Stimulated activated effector memory CD8-positive, alpha-beta T cell treated with anti-CD3 and anti-CD28 coated beads, Interleukin-12 subunit alpha, Interleukin-12 subunit beta, amount 100 ng/mL, for 72 hours (primary cell): ENCODE measurements at regions not wholly inside any gene's neighbourhood (a gene's known extent, or its start where the extent isn't known, plus 50 kb on each side); places are given as distances from the start of the nearest gene placed in this dataset.
A peak's percentile ranks its signal among the peaks of the same experiment; 100 is the strongest.

Experiments used
- ATAC-seq: fragments of 150-1000 bp; cut with Tn5 transposase; 2 replicates; pipeline ENCODE4 v1.10.0; 2021
- DNase-seq, 2 donors: peaks; one replicate each; pipeline ENCODE4 v3.0.0; 2021 to 2022; ENCODE audit warnings: low spot score in 2 of 2
- H3K27ac Mint-ChIP-seq: one replicate; pipeline ENCODE4 v1.8.0; 2022; ENCODE audit warnings: mild to moderate bottlenecking, mixed read lengths
- H3K36me3 Mint-ChIP-seq: one replicate; pipeline ENCODE4 v1.8.0; 2022; ENCODE audit warnings: mild to moderate bottlenecking, mixed read lengths
- H3K4me1 Mint-ChIP-seq: one replicate; pipeline ENCODE4 v1.8.0; 2022; ENCODE audit warnings: mixed read lengths
- H3K4me3 Mint-ChIP-seq: one replicate; pipeline ENCODE4 v1.8.0; 2022; ENCODE audit warnings: mild to moderate bottlenecking, mixed read lengths
- H3K9me3 Mint-ChIP-seq: one replicate; pipeline ENCODE4 v1.8.0; 2022; ENCODE audit warnings: mixed read lengths

- Mint-ChIP-seq H3K4me3 (no peak overlapping the region), H3K27ac (no peak overlapping the region), H3K4me1 (no peaks in the 10 kb centered on the region), H3K9me3 (peaks cover 7% of the 10 kb centered on the region), H3K36me3 (no peaks in the 10 kb centered on the region)
- no peak for DNase-seq
- ATAC-seq = no peak
These were observed 996.2 kb downstream of the ADGRL3 start for GRCh38 chr4:62196338-62196737.

- no peaks in the 10 kb centered on the region for H3K36me3 Mint-ChIP-seq
- H3K4me1 Mint-ChIP-seq = no peaks in the 10 kb centered on the region
- H3K9me3 Mint-ChIP-seq = peaks cover 13% of the 10 kb centered on the region
- DNase-seq (no peak), ATAC-seq (no peak)
- H3K27ac Mint-ChIP-seq = no peak overlapping the region
- H3K4me3 Mint-ChIP-seq = no peak overlapping the region
These were observed 994.2 kb downstream of the ADGRL3 start for GRCh38 chr4:62194342-62194741.

DNA sequence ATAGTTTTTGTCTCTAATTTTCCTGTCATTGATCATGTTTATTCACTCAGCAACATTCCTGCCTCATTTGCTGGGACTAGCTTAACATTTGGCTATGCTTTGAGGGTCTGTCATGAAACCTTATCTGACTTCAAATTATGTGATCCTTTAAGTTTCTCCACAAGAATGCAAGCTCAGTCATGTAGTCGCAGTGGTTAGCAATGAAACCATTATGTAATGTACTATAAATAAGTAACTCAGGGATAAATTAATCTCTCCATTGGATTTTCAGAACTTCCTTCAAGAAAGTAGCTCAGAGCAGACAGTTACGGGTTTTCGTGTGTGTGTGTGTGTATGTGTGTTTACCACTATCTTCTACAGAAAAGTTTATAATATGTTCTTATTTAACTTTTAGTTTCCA, 993.6 kb downstream of the ADGRL3 start:
- DNase-seq = no peak
- no peak overlapping the region for H3K4me3 Mint-ChIP-seq
- no peaks in the 10 kb centered on the region for H3K4me1 Mint-ChIP-seq
- no peaks in the 10 kb centered on the region for H3K36me3 Mint-ChIP-seq
- no peak overlapping the region for H3K27ac Mint-ChIP-seq
- ATAC-seq = no peak
- peaks cover 13% of the 10 kb centered on the region for H3K9me3 Mint-ChIP-seq

- no peak for DNase-seq
- ATAC-seq = no peak
- H3K4me3 Mint-ChIP-seq = no peak overlapping the region
- H3K27ac Mint-ChIP-seq = no peak overlapping the region
- peaks cover 20% of the 10 kb centered on the region for H3K9me3 Mint-ChIP-seq
- H3K4me1 Mint-ChIP-seq = no peaks in the 10 kb centered on the region
- H3K36me3 Mint-ChIP-seq = no peaks in the 10 kb centered on the region
These were observed 991.5 kb downstream of the ADGRL3 start for GRCh38 chr4:62191451-62192240.

DNA sequence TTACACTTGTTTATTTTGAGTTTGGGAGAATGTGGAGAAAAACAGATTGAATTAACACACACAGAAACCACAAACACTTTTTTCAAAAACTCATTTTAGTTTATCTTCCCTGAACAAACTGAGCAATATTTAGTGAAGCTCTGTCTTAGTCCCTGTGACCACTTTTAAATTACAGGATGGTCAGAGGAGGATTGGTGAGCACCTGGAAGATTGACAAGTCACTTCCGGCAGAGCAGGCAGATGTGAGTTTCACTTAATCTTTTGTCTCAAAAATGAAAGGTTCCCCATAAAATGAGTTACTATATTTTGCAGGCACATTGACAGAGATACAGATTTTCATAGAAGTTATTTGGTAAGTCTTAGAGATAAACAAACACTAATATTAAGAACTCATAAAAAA, 970.1 kb downstream of the ADGRL3 start:
- H3K9me3 Mint-ChIP-seq = peaks cover 2% of the 10 kb centered on the region
- ATAC-seq (no peak), DNase-seq (no peak)
- no peak overlapping the region for H3K27ac Mint-ChIP-seq
- no peaks in the 10 kb centered on the region for H3K4me1 Mint-ChIP-seq
- no peak overlapping the region for H3K4me3 Mint-ChIP-seq
- H3K36me3 Mint-ChIP-seq = no peaks in the 10 kb centered on the region

- Mint-ChIP-seq H3K27ac (no peak overlapping the region), H3K4me3 (no peak overlapping the region), H3K4me1 (no peaks in the 10 kb centered on the region), H3K9me3 (peaks cover 9% of the 10 kb centered on the region), H3K36me3 (no peaks in the 10 kb centered on the region)
- DNase-seq = no peak
- ATAC-seq = no peak
These were observed 968.6 kb downstream of the ADGRL3 start for GRCh38 chr4:62168681-62169080.

DNA sequence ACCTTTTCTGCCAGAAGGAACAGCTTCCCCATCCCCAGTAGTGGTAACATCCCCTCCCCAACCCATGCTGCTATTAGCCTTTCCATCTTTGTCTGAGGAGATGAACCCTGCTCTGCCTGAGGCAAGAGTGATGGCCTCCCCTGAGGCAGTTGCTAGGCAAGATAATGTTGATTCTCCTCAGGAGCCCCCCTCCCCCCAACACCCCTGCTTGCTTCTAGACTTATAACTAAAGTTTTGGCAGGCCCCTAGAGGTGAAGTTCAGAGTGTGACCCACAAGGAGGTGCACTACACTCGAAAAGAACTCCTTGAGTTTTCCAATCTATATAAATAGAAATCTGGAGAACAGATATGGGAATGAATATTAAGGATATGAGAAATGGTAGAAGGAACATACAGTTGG, 962.5 kb downstream of the ADGRL3 start:
- Mint-ChIP-seq H3K9me3 (peaks cover 18% of the 10 kb centered on the region), H3K4me3 (no peak overlapping the region), H3K36me3 (no peaks in the 10 kb centered on the region), H3K4me1 (no peaks in the 10 kb centered on the region), H3K27ac (no peak overlapping the region)
- ATAC-seq (no peak), DNase-seq (no peak)

GRCh38 chr4:62161446-62161845, 961.3 kb downstream of the ADGRL3 start:
- Mint-ChIP-seq H3K4me1 (no peaks in the 10 kb centered on the region), H3K4me3 (no peak overlapping the region), H3K9me3 (peaks cover 18% of the 10 kb centered on the region), H3K27ac (no peak overlapping the region), H3K36me3 (no peaks in the 10 kb centered on the region)
- no peak for DNase-seq
- ATAC-seq = no peak

- ATAC-seq (no peak), DNase-seq (no peak)
- Mint-ChIP-seq H3K4me1 (no peaks in the 10 kb centered on the region), H3K27ac (no peak overlapping the region), H3K4me3 (no peak overlapping the region), H3K9me3 (peaks cover 20% of the 10 kb centered on the region), H3K36me3 (no peaks in the 10 kb centered on the region)
These were observed 959.8 kb downstream of the ADGRL3 start for GRCh38 chr4:62159876-62160275.

GRCh38 chr4:62159306-62159705, 959.2 kb downstream of the ADGRL3 start:
- no peaks in the 10 kb centered on the region for H3K4me1 Mint-ChIP-seq
- no peak overlapping the region for H3K27ac Mint-ChIP-seq
- ATAC-seq = no peak
- H3K9me3 Mint-ChIP-seq = peaks cover 15% of the 10 kb centered on the region
- H3K36me3 Mint-ChIP-seq = no peaks in the 10 kb centered on the region
- no peak for DNase-seq
- H3K4me3 Mint-ChIP-seq = no peak overlapping the region

GRCh38 chr4:62156205-62156604, 956.1 kb downstream of the ADGRL3 start:
- H3K4me3 Mint-ChIP-seq = no peak overlapping the region
- ATAC-seq = no peak
- no peak for DNase-seq
- no peaks in the 10 kb centered on the region for H3K36me3 Mint-ChIP-seq
- no peaks in the 10 kb centered on the region for H3K4me1 Mint-ChIP-seq
- H3K27ac Mint-ChIP-seq = no peak overlapping the region
- H3K9me3 Mint-ChIP-seq = peaks cover 30% of the 10 kb centered on the region

DNA sequence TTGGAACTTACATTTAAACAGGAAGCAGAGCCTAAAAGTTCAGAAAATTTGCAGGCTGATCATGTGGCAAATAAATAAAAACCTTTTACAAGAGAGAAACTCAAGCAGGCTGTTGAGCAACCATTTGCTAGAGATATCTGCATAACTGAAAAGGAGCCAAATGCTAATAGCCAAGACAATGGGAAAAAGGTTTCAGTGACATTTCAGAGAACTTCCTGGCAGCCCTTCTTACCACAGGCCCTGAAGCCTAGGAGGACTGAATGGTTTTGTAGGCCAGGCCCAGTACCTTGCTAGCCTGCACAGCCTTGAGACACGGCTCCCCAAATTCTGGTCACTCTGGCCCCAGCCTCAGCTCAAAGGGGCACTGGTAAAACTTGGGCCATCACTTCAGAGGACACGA, 945.1 kb downstream of the ADGRL3 start:
- Mint-ChIP-seq H3K27ac (no peak overlapping the region), H3K4me1 (no peaks in the 10 kb centered on the region), H3K36me3 (peaks cover 4% of the 10 kb centered on the region), H3K4me3 (no peak overlapping the region), H3K9me3 (peaks cover 19% of the 10 kb centered on the region)
- ATAC-seq (peak; percentile 8), DNase-seq (no peak)

DNA sequence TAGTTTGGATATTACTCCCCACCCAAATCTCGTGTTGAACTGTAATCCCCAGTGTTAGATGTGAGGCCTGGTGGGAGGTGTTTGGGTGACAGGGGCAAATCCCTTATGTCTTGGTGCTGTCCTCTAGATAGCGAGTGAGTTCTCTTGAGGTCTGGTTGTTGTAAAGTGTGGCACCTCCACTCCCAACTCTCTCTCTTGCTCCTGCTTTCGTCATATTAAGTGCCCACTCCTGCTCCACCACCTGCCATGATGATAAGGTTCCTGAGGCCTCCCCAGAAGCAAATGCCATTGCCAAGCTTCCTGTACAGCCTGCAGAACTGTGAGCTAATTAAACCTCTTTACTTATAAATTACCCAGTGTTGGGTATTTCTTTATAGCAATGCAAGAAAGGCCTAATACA, 944.3 kb downstream of the ADGRL3 start:
- H3K27ac Mint-ChIP-seq = no peak overlapping the region
- peaks cover 4% of the 10 kb centered on the region for H3K36me3 Mint-ChIP-seq
- no peak for ATAC-seq
- no peaks in the 10 kb centered on the region for H3K4me1 Mint-ChIP-seq
- H3K9me3 Mint-ChIP-seq = peaks cover 19% of the 10 kb centered on the region
- no peak overlapping the region for H3K4me3 Mint-ChIP-seq
- no peak for DNase-seq

GRCh38 chr4:62135565-62136156, 935.5 kb downstream of the ADGRL3 start:
- H3K4me1 Mint-ChIP-seq = no peaks in the 10 kb centered on the region
- H3K36me3 Mint-ChIP-seq = no peaks in the 10 kb centered on the region
- no peak for ATAC-seq
- H3K27ac Mint-ChIP-seq = no peak overlapping the region
- no peak for DNase-seq
- no peak overlapping the region for H3K4me3 Mint-ChIP-seq
- H3K9me3 Mint-ChIP-seq = peaks cover 26% of the 10 kb centered on the region

- DNase-seq (no peak), ATAC-seq (no peak)
- H3K9me3 Mint-ChIP-seq = peaks cover 28% of the 10 kb centered on the region
- H3K4me3 Mint-ChIP-seq = no peak overlapping the region
- H3K4me1 Mint-ChIP-seq = no peaks in the 10 kb centered on the region
- no peak overlapping the region for H3K27ac Mint-ChIP-seq
- H3K36me3 Mint-ChIP-seq = no peaks in the 10 kb centered on the region
These were observed 933.9 kb downstream of the ADGRL3 start for GRCh38 chr4:62133977-62134376.

DNA sequence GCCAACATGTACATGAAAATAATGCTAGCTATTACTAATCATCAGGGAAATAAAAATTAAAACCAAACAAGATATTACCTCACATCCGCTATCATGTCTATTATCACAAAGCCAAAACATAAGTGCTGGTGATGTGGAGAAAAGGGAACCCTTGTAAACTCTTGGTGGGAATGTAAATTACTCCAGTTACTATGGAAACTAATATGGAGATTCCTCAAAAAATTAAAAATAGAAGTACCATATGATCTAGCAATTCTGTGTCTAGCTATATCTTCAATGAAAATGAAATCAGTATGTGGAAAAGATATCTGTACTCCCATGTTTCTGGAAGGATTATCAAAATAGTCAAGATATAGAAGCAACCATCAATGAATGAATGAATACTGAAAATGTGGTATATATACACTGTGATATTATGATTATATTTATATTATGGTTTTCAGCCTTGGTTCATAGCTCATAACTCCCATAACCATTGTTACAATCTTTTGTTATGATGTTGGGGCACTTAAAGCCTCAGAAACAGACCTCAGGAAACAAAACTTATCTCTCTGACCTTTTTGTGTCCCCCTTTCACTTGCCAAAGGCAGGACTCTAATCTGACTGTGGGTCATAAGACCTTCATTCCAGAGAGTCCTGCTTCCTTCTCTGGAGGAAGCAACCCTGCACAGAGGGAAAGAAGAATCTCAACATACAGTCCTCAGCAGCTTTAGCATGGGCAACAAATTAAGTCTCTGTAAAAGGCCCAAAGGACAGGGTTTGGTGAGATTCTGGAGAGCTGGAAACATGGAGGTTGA, 933.2 kb downstream of the ADGRL3 start:
- Mint-ChIP-seq H3K9me3 (peaks cover 24% of the 10 kb centered on the region), H3K4me3 (no peak overlapping the region), H3K36me3 (no peaks in the 10 kb centered on the region), H3K27ac (no peak overlapping the region), H3K4me1 (no peaks in the 10 kb centered on the region)
- DNase-seq (no peak), ATAC-seq (no peak)
